OCI-LY1 (cell line): ENCODE measurements at regions not wholly inside any gene's neighbourhood (a gene's known extent, or its start where the extent isn't known, plus 50 kb on each side); places are given as distances from the start of the nearest gene placed in this dataset.

Experiments
- CTCF ChIP-seq: fragments of 200-600 bp; sonication (generic), shearing (Covaris generic); IDR thresholded peaks from 2 replicates; pipeline ENCODE4 v1.5.1; 2017; ENCODE audit warnings: mild to moderate bottlenecking, antibody characterized with exemption, low read length, moderate library complexity, mixed read lengths
- EZH2 ChIP-seq: fragments of 200-600 bp; sonication (generic), shearing (Covaris generic); IDR thresholded peaks from 2 replicates; pipeline ENCODE4 v1.8.0; 2017; ENCODE audit warnings: borderline replicate concordance, mixed run types, mild to moderate bottlenecking, antibody characterized with exemption, low read length, moderate library complexity, mixed read lengths

GRCh38 chr5:120402606-120403005, 61.5 kb upstream of the PRR16 start:
- TF ChIP-seq CTCF (no peak), EZH2 (no peak)
